HL-60/S4 (cell line): ENCODE measurements at regions not wholly inside any gene's neighbourhood (a gene's known extent, or its start where the extent isn't known, plus 50 kb on each side); places are given as distances from the start of the nearest gene placed in this dataset.
"Not testable (repeated sequence)": the region's sequence is repeated elsewhere in the genome, so short reads cannot be mapped to it uniquely, and the experiment has no call there.

Experiments used
- in situ Hi-C: fragments of 300-500 bp; cut with MboI; formaldehyde crosslinking; loops from 2 replicates; pipeline ENCODE4 v1.14.3; 2022; ENCODE audit warnings: low sequenced_read_pairs

- in situ Hi-C loops, result loop anchor here (25.0 kb wide), 1 partner anchor 598 kb away; no protein-coding TSS in a partner anchor
Observed at GRCh38 chr7:104264285-104264684, 56.5 kb upstream of the ORC5 start.

GRCh38 chr7:104267701-104268368 lies 60.0 kb upstream of the ORC5 start:
- in situ Hi-C loops, result loop anchor here (25.0 kb wide), 1 partner anchor 594 kb away; no protein-coding TSS in a partner anchor

GRCh38 chr7:104271948-104272347 lies 56.5 kb upstream of the LHFPL3 start:
- in situ Hi-C loops, result loop anchor here (25.0 kb wide), 1 partner anchor 590 kb away; no protein-coding TSS in a partner anchor

GRCh38 chr7:104272767-104273384 lies 55.5 kb upstream of the LHFPL3 start:
- in situ Hi-C loops, result loop anchor here (25.0 kb wide), 1 partner anchor 589 kb away; no protein-coding TSS in a partner anchor

GRCh38 chr7:104275900-104276299 lies 52.5 kb upstream of the LHFPL3 start:
- in situ Hi-C loops, result no loop called here

- in situ Hi-C loops, result not testable (repeated sequence)
Observed at GRCh38 chr7:104276730-104277129, 51.7 kb upstream of the LHFPL3 start.
